HFF-Myc (cell line): ENCODE measurements at regions not wholly inside any gene's neighbourhood (a gene's known extent, or its start where the extent isn't known, plus 50 kb on each side); places are given as distances from the start of the nearest gene placed in this dataset.

Experiments used
- DNase-seq: peaks from one replicate; pipeline ENCODE4 v3.0.0-alpha.2; 2011; ENCODE audit warnings: low read depth; ENCODE audit errors: extremely low read depth
- H3K4me3 ChIP-seq: replicated peaks from 2 replicates; pipeline ENCODE4 v1.5.1; 2011; ENCODE audit warnings: low read depth, mild to moderate bottlenecking, control low read depth, low read length
- CTCF ChIP-seq: IDR thresholded peaks from 2 replicates; pipeline ENCODE4 v1.5.1; 2012; ENCODE audit warnings: mild to moderate bottlenecking, low read depth, low read length, control low read depth; ENCODE audit errors: missing control alignments

DNA sequence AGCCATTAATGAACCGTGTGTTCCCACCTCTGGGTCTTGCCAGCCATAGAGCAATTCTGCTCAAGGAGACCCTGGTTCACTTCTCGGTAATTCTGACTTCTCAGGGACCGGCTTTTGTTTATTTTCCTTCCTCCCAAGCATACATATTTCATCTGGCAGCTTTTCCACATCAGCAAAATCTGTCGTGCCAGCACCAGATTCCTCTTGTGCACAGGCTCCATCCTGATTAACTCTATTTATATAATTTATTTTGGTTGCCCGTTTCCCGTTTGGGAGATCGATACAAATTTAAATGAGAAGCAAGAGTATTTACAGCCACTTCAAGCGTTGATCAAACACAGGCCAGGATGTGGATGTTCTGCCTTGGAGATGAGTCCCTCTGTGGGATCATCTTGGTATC, 161.9 kb upstream of the XYLT1 start:
- DNase-seq = no peak
- no peak overlapping the region for H3K4me3 ChIP-seq
- no peak for TF ChIP-seq CTCF

DNA sequence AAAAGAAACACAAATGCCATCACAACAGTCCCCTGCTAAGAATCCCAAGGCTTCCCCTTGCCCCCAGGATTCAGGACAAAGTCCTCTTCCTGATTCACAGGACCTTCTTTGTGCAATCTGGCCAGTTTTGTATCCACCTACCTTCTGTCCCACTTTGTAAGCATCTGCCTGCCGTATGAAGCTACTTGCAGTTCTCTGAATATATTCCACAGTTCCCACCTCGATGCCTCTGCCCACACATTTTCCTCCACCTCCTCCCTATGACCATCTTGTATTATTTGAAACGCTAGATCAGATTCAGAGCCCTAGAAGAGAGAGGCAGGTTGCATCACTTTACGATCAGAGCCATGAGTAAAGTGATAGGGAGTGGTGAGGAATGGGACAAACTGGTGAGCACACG, 159.2 kb upstream of the XYLT1 start:
- no peak for TF ChIP-seq CTCF
- DNase-seq = no peak
- no peak overlapping the region for H3K4me3 ChIP-seq

- H3K4me3 ChIP-seq = no peak overlapping the region
- no peak for TF ChIP-seq CTCF
- DNase-seq = no peak
These were observed 158.2 kb upstream of the XYLT1 start for GRCh38 chr16:17628983-17629382.

DNA sequence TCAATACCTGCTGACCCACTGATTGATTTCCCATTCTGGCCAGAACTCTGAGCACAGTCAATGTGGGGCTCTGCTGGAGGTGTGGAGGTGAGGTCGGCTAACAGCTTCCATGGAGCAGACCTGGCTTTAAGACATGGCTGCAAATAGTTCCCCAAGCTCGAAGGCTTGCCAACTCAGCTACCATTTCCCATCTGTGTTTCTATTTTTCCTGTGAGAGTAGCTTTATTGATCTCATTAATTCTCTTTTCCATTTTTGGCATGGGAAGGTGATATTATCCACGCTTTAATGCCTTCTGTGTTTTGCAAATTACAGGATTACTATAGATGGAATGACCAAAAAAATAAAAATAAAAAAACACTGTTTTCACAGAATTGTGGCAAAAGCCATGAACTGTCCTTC, 151.6 kb upstream of the XYLT1 start:
- TF ChIP-seq CTCF = no peak
- DNase-seq = no peak
- no peak overlapping the region for H3K4me3 ChIP-seq

- H3K4me3 ChIP-seq = no peak overlapping the region
- no peak for DNase-seq
These were observed 148.5 kb upstream of the XYLT1 start for GRCh38 chr16:17619261-17619660.

DNA sequence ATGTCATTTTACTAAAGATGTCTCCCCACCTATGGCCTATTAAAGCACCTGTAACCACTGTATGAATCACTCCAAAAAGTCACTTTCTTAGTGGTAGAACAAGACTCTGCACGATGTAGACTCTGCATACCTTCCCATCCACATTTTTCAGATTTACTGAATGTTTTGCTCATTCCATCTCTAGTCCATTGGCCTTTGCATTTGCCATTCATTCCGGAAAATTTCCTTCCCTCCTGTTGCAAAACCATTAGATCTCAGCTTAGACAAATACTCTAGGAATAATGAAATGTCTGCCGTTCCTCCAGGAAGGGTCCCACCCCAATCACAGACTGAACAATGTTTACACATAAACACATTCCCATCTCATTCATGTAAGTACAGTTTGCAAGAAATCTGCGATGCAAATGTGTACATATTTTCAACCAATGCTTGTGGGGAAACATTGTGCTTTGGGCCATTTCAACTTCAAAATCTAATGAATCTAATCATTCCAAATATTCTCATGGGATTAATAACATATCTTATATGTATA, 146.3 kb upstream of the XYLT1 start:
- H3K4me3 ChIP-seq = no peak overlapping the region
- no peak for DNase-seq
- TF ChIP-seq CTCF = no peak

More at GRCh38 chr16:17619261-17619660, 148.5 kb upstream of the XYLT1 start:
- TF ChIP-seq CTCF = no peak

GRCh38 chr16:17612336-17612735, 141.6 kb upstream of the XYLT1 start:
- TF ChIP-seq CTCF = no peak
- no peak for DNase-seq
- no peak overlapping the region for H3K4me3 ChIP-seq
